Right lobe of liver (tissue), 6 donors: ENCODE measurements at regions not wholly inside any gene's neighbourhood (a gene's known extent, or its start where the extent isn't known, plus 50 kb on each side); places are given as distances from the start of the nearest gene placed in this dataset.

ENCODE experiments used
- ATAC-seq, 4 donors: fragments of 200-7000 bp; cut with Tn5 transposase; one replicate each; pipeline ENCODE4 v1.9.1; 2020; ENCODE audit warnings: mild to moderate bottlenecking in 4 of 4, moderate library complexity in 4 of 4
- DNase-seq, 3 donors: peaks; one replicate each; pipeline ENCODE4 v3.0.0-alpha.2; 2020
- H3K27ac ChIP-seq, 3 donors: fragments of 200-600 bp; one replicate each; pipeline ENCODE4 v1.8.0; 2022
- H3K27me3 ChIP-seq, 2 donors: fragments of 200-600 bp; one replicate each; pipeline ENCODE4 v1.8.0; 2022
- H3K36me3 ChIP-seq, 4 donors: fragments of 200-600 bp; sonication (generic) in 1 of 4; one replicate each; pipeline versions ENCODE4 v1.5.1 to v1.8.0; 2017 to 2022; ENCODE audit warnings: control low read depth in 1 of 4
- H3K4me1 ChIP-seq, 4 donors: fragments of 200-600 bp; sonication (generic) in 1 of 4; one replicate each; pipeline versions ENCODE4 v1.5.1 to v1.8.0; 2017 to 2022; ENCODE audit warnings: control low read depth in 1 of 4
- H3K4me3 ChIP-seq, 3 donors: fragments of 200-600 bp; one replicate each; pipeline ENCODE4 v1.8.0; 2022
- H3K9me3 ChIP-seq, 4 donors: fragments of 200-600 bp; sonication (generic) in 1 of 4; one replicate each; pipeline versions ENCODE4 v1.5.1 to v1.8.0; 2017 to 2022; ENCODE audit warnings: control low read depth in 1 of 4
- POLR2A ChIP-seq: fragments of 450-650 bp; IDR thresholded peaks from one replicate; pipeline ENCODE4 v1.6.1; 2017; ENCODE audit warnings: antibody characterized with exemption, mild to moderate bottlenecking
- WGBS: methylation state at CpG from one replicate; pipeline ENCODE4 v1.1.6; 2018; ENCODE audit warnings: low coverage, low lambda C conversion rate; ENCODE audit not compliant: insufficient coverage; ENCODE audit errors: missing lambda C conversion rate; 5-methylcytosine and 5-hydroxymethylcytosine counted together
- intact Hi-C, 2 donors: fragments of 100-400 bp; cut with DNase I; formaldehyde crosslinking; loops; one replicate each; pipeline versions ENCODE4 v1.11.2 to v1.14.1; 2022
- TF ChIP-seq, protein P1 (sequence below), 4 donors: fragments of 200-600 bp in 3 of 4; fragments of 450-650 bp in 1 of 4; IDR thresholded peaks; one replicate each; pipeline versions ENCODE4 v1.5.1 to v1.8.0; 2016 to 2022; ENCODE audit warnings: antibody characterized with exemption in 4 of 4, mild to moderate bottlenecking in 2 of 4
- donor health status: DM: no; HTN: yes; CAD: no.
- donor health status: DM: no; HTN: no; CAD: no.
- donor health status: DM: no; HTN: no; CAD: no.
- donor health status: DM: no; HTN: yes; CAD: no.
- donor health status: DM: no; HTN: yes; CAD: no.

DNA sequence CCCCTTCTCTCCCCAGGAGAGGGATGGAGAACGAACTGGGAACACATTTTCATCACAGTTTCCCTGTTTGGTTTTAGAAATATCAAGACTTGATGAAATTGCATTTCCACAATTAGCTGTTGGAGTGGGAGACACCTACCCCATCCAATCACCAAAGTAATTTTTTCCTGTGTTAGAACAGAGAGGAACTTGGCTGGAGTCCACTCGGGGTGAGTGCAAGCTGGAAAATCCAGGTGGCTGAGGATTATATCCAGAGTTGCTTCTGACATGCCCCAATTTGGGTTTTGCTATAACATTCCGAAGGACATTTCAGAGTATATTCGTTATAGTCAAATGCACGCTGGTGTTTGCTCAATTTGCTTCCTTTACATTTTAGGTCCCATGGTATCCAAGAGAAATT, 231.8 kb downstream of the C16orf95 start:
- WGBS = 65% methylated on average over 5 of the region's 5 CpGs
- TF ChIP-seq POLR2A = no peak
- TF ChIP-seq, protein P1, sequence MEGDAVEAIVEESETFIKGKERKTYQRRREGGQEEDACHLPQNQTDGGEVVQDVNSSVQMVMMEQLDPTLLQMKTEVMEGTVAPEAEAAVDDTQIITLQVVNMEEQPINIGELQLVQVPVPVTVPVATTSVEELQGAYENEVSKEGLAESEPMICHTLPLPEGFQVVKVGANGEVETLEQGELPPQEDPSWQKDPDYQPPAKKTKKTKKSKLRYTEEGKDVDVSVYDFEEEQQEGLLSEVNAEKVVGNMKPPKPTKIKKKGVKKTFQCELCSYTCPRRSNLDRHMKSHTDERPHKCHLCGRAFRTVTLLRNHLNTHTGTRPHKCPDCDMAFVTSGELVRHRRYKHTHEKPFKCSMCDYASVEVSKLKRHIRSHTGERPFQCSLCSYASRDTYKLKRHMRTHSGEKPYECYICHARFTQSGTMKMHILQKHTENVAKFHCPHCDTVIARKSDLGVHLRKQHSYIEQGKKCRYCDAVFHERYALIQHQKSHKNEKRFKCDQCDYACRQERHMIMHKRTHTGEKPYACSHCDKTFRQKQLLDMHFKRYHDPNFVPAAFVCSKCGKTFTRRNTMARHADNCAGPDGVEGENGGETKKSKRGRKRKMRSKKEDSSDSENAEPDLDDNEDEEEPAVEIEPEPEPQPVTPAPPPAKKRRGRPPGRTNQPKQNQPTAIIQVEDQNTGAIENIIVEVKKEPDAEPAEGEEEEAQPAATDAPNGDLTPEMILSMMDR (IDR thresholded peaks at IDR 0.05) = no peak
- DNase-seq (no peak), ATAC-seq (no peak)
- no peaks in the 10 kb centered on the region for H3K4me1 ChIP-seq
- no peaks in the 10 kb centered on the region for H3K36me3 ChIP-seq
- H3K27ac ChIP-seq = no peak overlapping the region
- intact Hi-C loops = no loop called here
- no peaks in the 10 kb centered on the region for H3K27me3 ChIP-seq
- no peak overlapping the region for H3K4me3 ChIP-seq
- peaks cover 0 to 8% (median 3%) of the 10 kb centered on the region in 4 donors for H3K9me3 ChIP-seq

DNA sequence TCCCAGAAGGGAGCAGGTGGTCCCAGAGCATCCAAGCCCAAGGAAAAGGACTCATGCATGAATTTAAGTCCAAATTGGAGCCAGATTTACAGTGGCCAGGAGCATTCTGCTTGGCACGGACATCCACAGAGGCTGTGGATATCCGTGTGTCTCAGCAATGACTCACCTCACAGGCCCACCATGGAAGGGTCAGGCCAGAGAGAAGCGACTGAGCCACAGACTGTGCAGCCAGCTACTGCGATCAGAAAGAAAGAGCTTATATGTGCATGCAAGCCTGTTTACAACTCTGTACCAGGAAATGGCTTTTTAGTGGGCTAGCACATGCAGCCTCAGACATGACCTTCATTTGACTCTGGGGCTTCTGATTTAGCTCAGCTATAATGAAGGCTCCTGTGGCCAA, 231.0 kb downstream of the C16orf95 start:
- no peaks in the 10 kb centered on the region for H3K4me1 ChIP-seq
- WGBS = 55% methylated on average over 2 of the region's 4 CpGs
- peaks cover 0 to 3% (median under 1%) of the 10 kb centered on the region in 4 donors for H3K9me3 ChIP-seq
- ATAC-seq = no peak
- TF ChIP-seq POLR2A = no peak
- TF ChIP-seq, protein P1 (IDR thresholded peaks at IDR 0.05) = no peak
- H3K4me3 ChIP-seq = no peak overlapping the region
- no peak overlapping the region for H3K27ac ChIP-seq
- intact Hi-C loops = no loop called here
- H3K36me3 ChIP-seq = no peaks in the 10 kb centered on the region
- H3K27me3 ChIP-seq = no peaks in the 10 kb centered on the region
- DNase-seq = no peak

DNA sequence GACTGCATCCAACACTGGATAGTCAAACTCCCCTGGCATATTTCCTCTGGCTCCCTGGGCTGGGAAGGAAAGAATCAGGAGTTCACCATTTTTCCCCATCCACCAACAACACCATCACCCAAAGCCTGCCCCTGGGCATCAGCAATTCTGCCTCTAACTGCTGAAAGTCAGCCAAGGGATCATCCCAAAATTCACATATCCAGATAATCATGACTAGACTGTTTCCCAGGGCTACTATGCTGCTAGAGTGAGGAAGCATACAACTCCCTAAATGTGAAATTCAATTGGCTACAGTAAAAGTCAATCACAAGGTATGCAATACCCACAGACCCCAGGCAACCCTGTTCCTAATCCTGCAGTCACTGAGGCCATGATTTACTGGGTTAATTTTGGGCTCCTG, 230.6 kb downstream of the C16orf95 start:
- H3K27me3 ChIP-seq = no peaks in the 10 kb centered on the region
- TF ChIP-seq, protein P1 (IDR thresholded peaks at IDR 0.05) = no peak
- TF ChIP-seq POLR2A = no peak
- DNase-seq = no peak
- no peak overlapping the region for H3K27ac ChIP-seq
- ATAC-seq = no peak
- H3K4me1 ChIP-seq = no peaks in the 10 kb centered on the region
- intact Hi-C loops = no loop called here
- no peaks in the 10 kb centered on the region for H3K9me3 ChIP-seq
- no peak overlapping the region for H3K4me3 ChIP-seq
- no peaks in the 10 kb centered on the region for H3K36me3 ChIP-seq

DNA sequence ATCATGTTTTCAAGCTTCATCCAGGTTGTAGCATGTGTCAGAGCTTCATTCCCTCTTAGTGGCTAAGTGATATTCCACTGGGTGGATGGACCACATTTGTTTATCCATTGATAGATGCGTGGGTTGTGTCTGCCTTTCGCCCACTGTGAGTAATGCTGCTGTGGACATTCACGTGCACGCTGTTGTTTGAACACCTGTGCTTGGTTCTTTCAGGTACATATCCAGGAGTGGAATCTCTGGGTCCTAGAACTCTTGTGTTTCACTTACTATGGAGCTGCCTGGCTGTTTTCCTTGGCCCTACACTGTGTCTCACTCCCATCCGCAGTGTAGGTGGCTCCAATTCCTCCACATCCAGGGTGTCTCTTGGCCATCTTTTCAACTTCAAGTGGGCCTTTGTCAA, 224.2 kb downstream of the C16orf95 start:
- Histone ChIP-seq H3K27ac (no peak overlapping the region), H3K4me3 (no peak overlapping the region), H3K36me3 (no peaks in the 10 kb centered on the region), H3K9me3 (no peaks in the 10 kb centered on the region), H3K4me1 (no peaks in the 10 kb centered on the region), H3K27me3 (no peaks in the 10 kb centered on the region)
- DNase-seq (no peak), ATAC-seq (no peak)
- intact Hi-C loops = no loop called here
- 83% methylated on average over 5 of the region's 5 CpGs for WGBS
- TF ChIP-seq, protein P1 (IDR thresholded peaks at IDR 0.05) = no peak
- TF ChIP-seq POLR2A = no peak
